Osteoblast (primary cell): ENCODE measurements at regions not wholly inside any gene's neighbourhood (a gene's known extent, or its start where the extent isn't known, plus 50 kb on each side); places are given as distances from the start of the nearest gene placed in this dataset.

Experiments used
- DNase-seq: peaks from one replicate; pipeline ENCODE4 v3.0.0; 2011; ENCODE audit warnings: low spot score, mixed read lengths; ENCODE audit not compliant: insufficient read length; ENCODE audit errors: missing footprints
- H2AFZ ChIP-seq: 2 replicates; pipeline ENCODE4 v1.6.0; 2011; ENCODE audit warnings: mild to moderate bottlenecking, low read length
- H3K27ac ChIP-seq: 2 replicates; pipeline ENCODE4 v1.5.1; 2011; ENCODE audit warnings: mild to moderate bottlenecking, low read depth, low read length, moderate library complexity
- H3K27me3 ChIP-seq: 2 replicates; pipeline ENCODE4 v1.6.0; 2012; ENCODE audit warnings: mild to moderate bottlenecking, control low read depth, inconsistent platforms, low read length, moderate library complexity; ENCODE audit not compliant: insufficient read depth
- H3K36me3 ChIP-seq: 2 replicates; pipeline ENCODE4 v1.5.1; 2011; ENCODE audit warnings: mild to moderate bottlenecking, low read length, control low read depth, moderate library complexity; ENCODE audit not compliant: insufficient read depth
- H3K4me1 ChIP-seq: 2 replicates; pipeline ENCODE4 v1.5.1; 2011; ENCODE audit warnings: mild to moderate bottlenecking, low read length, control low read depth, moderate library complexity; ENCODE audit not compliant: insufficient read depth
- H3K4me2 ChIP-seq: 2 replicates; pipeline ENCODE4 v1.6.0; 2011; ENCODE audit warnings: mild to moderate bottlenecking, low read length; ENCODE audit not compliant: insufficient read depth
- H3K4me3 ChIP-seq: fragments of 200-600 bp; sonication (generic); 3 replicates; pipeline ENCODE4 v1.5.1; 2012; ENCODE audit warnings: mild to moderate bottlenecking, low read length, inconsistent platforms; ENCODE audit not compliant: insufficient read depth
- H3K79me2 ChIP-seq: 2 replicates; pipeline ENCODE4 v1.6.0; 2012; ENCODE audit warnings: mild to moderate bottlenecking, low read length, control low read depth, inconsistent platforms; ENCODE audit not compliant: insufficient read depth
- H3K9me3 ChIP-seq: 2 replicates; pipeline ENCODE4 v1.5.1; 2011; ENCODE audit warnings: low read depth, low read length, control low read depth
- H4K20me1 ChIP-seq: 2 replicates; pipeline ENCODE4 v1.6.0; 2012; ENCODE audit warnings: mild to moderate bottlenecking, low read length, control low read depth; ENCODE audit not compliant: insufficient read depth
- CTCF ChIP-seq: IDR thresholded peaks from 2 replicates; pipeline ENCODE4 v1.5.1; 2011; ENCODE audit warnings: mild to moderate bottlenecking, low read depth, low read length, moderate library complexity; ENCODE audit errors: extremely low read depth

GRCh38 chr5:81904166-81904565 is 67.7 kb upstream of the ATG10 start:
- H3K4me3 ChIP-seq = no peak overlapping the region
- H2AFZ ChIP-seq = no peak overlapping the region
- no peaks in the 10 kb centered on the region for H3K79me2 ChIP-seq
- no peaks in the 10 kb centered on the region for H3K36me3 ChIP-seq
- no peak overlapping the region for H3K27ac ChIP-seq
- no peaks in the 10 kb centered on the region for H3K4me1 ChIP-seq
- H4K20me1 ChIP-seq = no peaks in the 10 kb centered on the region
- no peak for TF ChIP-seq CTCF
- no peaks in the 10 kb centered on the region for H3K27me3 ChIP-seq
- H3K9me3 ChIP-seq = no peaks in the 10 kb centered on the region
- no peak overlapping the region for H3K4me2 ChIP-seq
- DNase-seq = no peak

GRCh38 chr5:81901586-81901985 is 70.2 kb upstream of the ATG10 start:
- Histone ChIP-seq H3K27ac (no peak overlapping the region), H3K36me3 (no peaks in the 10 kb centered on the region), H3K9me3 (no peaks in the 10 kb centered on the region), H3K4me1 (no peaks in the 10 kb centered on the region), H3K79me2 (no peaks in the 10 kb centered on the region), H3K4me3 (no peak overlapping the region), H3K4me2 (no peak overlapping the region), H3K27me3 (no peaks in the 10 kb centered on the region), H2AFZ (no peak overlapping the region), H4K20me1 (no peaks in the 10 kb centered on the region)
- DNase-seq = no peak
- no peak for TF ChIP-seq CTCF

- Histone ChIP-seq H3K4me1 (no peaks in the 10 kb centered on the region), H3K79me2 (no peaks in the 10 kb centered on the region), H3K4me2 (no peak overlapping the region), H3K27ac (no peak overlapping the region), H3K9me3 (no peaks in the 10 kb centered on the region), H3K36me3 (no peaks in the 10 kb centered on the region), H2AFZ (no peak overlapping the region), H3K4me3 (no peak overlapping the region), H3K27me3 (no peaks in the 10 kb centered on the region), H4K20me1 (no peaks in the 10 kb centered on the region)
- TF ChIP-seq CTCF = no peak
- DNase-seq = no peak
These were observed 72.7 kb upstream of the ATG10 start for GRCh38 chr5:81899123-81899522.

GRCh38 chr5:81898403-81898802 is 73.4 kb upstream of the ATG10 start:
- TF ChIP-seq CTCF = no peak
- H3K79me2 ChIP-seq = no peaks in the 10 kb centered on the region
- no peak overlapping the region for H3K4me3 ChIP-seq
- no peak overlapping the region for H2AFZ ChIP-seq
- no peaks in the 10 kb centered on the region for H3K27me3 ChIP-seq
- no peaks in the 10 kb centered on the region for H3K9me3 ChIP-seq
- H3K36me3 ChIP-seq = no peaks in the 10 kb centered on the region
- H3K4me1 ChIP-seq = no peaks in the 10 kb centered on the region
- H3K4me2 ChIP-seq = no peak overlapping the region
- H4K20me1 ChIP-seq = no peaks in the 10 kb centered on the region
- no peak overlapping the region for H3K27ac ChIP-seq
- DNase-seq = no peak
